ENCODE measurements at regions not wholly inside any gene's neighbourhood (a gene's known extent, or its start where the extent isn't known, plus 50 kb on each side); places are given as distances from the start of the nearest gene placed in this dataset.

DNA sequence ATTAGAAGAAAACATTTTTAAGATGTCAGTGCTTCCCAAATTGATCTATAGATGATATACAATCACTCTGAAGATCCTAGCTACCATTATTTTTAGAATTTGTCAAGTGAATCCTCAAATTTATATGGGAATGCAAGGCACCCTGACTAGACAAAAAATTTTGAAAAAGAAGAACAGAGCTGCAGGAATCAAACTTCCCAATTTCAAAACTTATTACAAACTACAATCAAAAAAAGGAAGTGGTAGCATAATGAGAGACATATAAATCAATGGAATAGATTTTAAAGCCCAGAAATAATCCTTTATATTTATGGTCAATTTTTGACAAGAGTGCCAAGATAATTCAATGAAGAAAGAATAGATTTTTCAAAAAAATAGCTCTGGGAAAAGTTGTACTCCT lies 198.3 kb upstream of the KCNJ16 start:
- no peaks in the 10 kb centered on the region for H3K79me2 ChIP-seq (ENCODE audit: insufficient read depth, low read length)
- no peak overlapping the region for H3K9ac ChIP-seq (ENCODE audit: low read length)
- H3K36me3 ChIP-seq (ENCODE audit: low read length) = 0 out of 2 replicates have a peak, but pooled peaks cover 6% of the 10 kb centered on the region
- no peak overlapping the region for H3K27ac ChIP-seq (ENCODE audit: low read depth, low read length)
- H3K27me3 ChIP-seq (ENCODE audit: low read length) = no peaks in the 10 kb centered on the region
- TF ChIP-seq, protein P1, sequence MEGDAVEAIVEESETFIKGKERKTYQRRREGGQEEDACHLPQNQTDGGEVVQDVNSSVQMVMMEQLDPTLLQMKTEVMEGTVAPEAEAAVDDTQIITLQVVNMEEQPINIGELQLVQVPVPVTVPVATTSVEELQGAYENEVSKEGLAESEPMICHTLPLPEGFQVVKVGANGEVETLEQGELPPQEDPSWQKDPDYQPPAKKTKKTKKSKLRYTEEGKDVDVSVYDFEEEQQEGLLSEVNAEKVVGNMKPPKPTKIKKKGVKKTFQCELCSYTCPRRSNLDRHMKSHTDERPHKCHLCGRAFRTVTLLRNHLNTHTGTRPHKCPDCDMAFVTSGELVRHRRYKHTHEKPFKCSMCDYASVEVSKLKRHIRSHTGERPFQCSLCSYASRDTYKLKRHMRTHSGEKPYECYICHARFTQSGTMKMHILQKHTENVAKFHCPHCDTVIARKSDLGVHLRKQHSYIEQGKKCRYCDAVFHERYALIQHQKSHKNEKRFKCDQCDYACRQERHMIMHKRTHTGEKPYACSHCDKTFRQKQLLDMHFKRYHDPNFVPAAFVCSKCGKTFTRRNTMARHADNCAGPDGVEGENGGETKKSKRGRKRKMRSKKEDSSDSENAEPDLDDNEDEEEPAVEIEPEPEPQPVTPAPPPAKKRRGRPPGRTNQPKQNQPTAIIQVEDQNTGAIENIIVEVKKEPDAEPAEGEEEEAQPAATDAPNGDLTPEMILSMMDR (IDR thresholded peaks at IDR 0.05; ENCODE audit: insufficient read depth, low read length, poor library complexity, severe bottlenecking) = no peak
- no peak for TF ChIP-seq EZH2phosphoT487 (conservative IDR thresholded peaks at IDR 0.05; ENCODE audit: low read length)
- H3K9me3 ChIP-seq (ENCODE audit: insufficient read depth, low read length) = no peaks in the 10 kb centered on the region
- H3K9me2 ChIP-seq (replicated peaks; ENCODE audit: insufficient read depth, low read length) = no peaks in the 10 kb centered on the region
- H4K20me1 ChIP-seq (ENCODE audit: low read depth, low read length) = no peaks in the 10 kb centered on the region
- no peaks in the 10 kb centered on the region for H3F3A ChIP-seq (ENCODE audit: insufficient read depth)
- no peak overlapping the region for H2AFZ ChIP-seq (ENCODE audit: low read depth, low read length, severe bottlenecking)
- H3K4me3 ChIP-seq (ENCODE audit: insufficient read depth, low read length, poor library complexity, severe bottlenecking) = no peak overlapping the region
- H3K4me2 ChIP-seq (ENCODE audit: low read depth, low read length, poor library complexity, severe bottlenecking) = no peak overlapping the region

DNA sequence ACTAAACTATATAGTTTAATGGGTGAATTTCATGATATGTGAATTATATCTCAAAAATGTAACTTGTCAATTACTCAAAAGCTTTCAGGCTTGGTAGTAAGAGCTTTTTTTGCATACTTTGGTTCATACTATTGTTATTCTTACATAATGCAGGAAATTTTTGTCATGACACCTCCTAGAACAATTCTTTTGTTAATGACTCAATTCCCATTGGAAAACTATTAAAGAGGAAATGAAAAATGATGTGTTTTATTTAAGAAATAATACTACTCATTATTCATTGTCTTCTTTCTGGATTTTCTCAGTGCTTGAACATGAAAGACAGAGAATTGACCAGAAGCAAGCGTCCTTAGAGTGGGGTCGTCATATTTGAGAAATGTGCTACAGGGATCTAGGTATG lies 196.4 kb upstream of the KCNJ16 start:
- H3K9me2 ChIP-seq (replicated peaks; ENCODE audit: insufficient read depth, low read length) = no peaks in the 10 kb centered on the region

DNA sequence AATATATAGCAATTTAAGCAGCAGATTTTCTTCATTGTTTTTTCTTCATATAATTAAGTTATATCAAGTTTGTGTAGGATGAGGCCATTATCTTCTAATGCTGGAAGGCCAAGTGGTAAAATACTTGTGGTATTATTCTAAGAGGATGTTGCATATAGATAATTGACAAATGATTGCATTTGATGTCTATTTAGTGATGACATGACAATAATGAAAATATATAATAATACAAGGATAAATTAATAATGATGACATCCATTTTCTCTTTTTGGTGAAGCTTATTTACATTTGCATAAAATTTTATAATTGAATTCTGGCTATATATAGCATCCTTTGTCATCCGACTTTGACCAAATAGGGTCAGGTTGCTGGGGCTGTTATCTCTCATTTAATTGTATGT lies 195.4 kb upstream of the KCNJ16 start:
- H4K20me1 ChIP-seq (ENCODE audit: low read depth, low read length) = no peaks in the 10 kb centered on the region
- TF ChIP-seq EZH2phosphoT487 (conservative IDR thresholded peaks at IDR 0.05; ENCODE audit: low read length) = no peak
- TF ChIP-seq, protein P1 (IDR thresholded peaks at IDR 0.05; ENCODE audit: insufficient read depth, low read length, poor library complexity, severe bottlenecking) = no peak
- H2AFZ ChIP-seq (ENCODE audit: low read depth, low read length, severe bottlenecking) = no peak overlapping the region
- H3K9ac ChIP-seq (ENCODE audit: low read length) = no peak overlapping the region
- H3K9me2 ChIP-seq (replicated peaks; ENCODE audit: insufficient read depth, low read length) = no peaks in the 10 kb centered on the region
- no peak overlapping the region for H3K4me3 ChIP-seq (ENCODE audit: insufficient read depth, low read length, poor library complexity, severe bottlenecking)
- H3K79me2 ChIP-seq (ENCODE audit: insufficient read depth, low read length) = no peaks in the 10 kb centered on the region
- H3K4me2 ChIP-seq (ENCODE audit: low read depth, low read length, poor library complexity, severe bottlenecking) = no peak overlapping the region
- no peaks in the 10 kb centered on the region for H3K9me3 ChIP-seq (ENCODE audit: insufficient read depth, low read length)
- H3K27me3 ChIP-seq (ENCODE audit: low read length) = no peaks in the 10 kb centered on the region
- H3F3A ChIP-seq (ENCODE audit: insufficient read depth) = no peaks in the 10 kb centered on the region
- no peak overlapping the region for H3K27ac ChIP-seq (ENCODE audit: low read depth, low read length)
- 0 out of 2 replicates have a peak, but pooled peaks cover 6% of the 10 kb centered on the region for H3K36me3 ChIP-seq (ENCODE audit: low read length)

More for the DNA sequence above, 196.4 kb upstream of the KCNJ16 start:
- no peak overlapping the region for H3K4me3 ChIP-seq (ENCODE audit: insufficient read depth, low read length, poor library complexity, severe bottlenecking)
- no peak for TF ChIP-seq EZH2phosphoT487 (conservative IDR thresholded peaks at IDR 0.05; ENCODE audit: low read length)
- TF ChIP-seq, protein P1 (IDR thresholded peaks at IDR 0.05; ENCODE audit: insufficient read depth, low read length, poor library complexity, severe bottlenecking) = no peak
- no peak overlapping the region for H2AFZ ChIP-seq (ENCODE audit: low read depth, low read length, severe bottlenecking)
- H3K79me2 ChIP-seq (ENCODE audit: insufficient read depth, low read length) = no peaks in the 10 kb centered on the region
- no peaks in the 10 kb centered on the region for H3F3A ChIP-seq (ENCODE audit: insufficient read depth)
- H3K27ac ChIP-seq (ENCODE audit: low read depth, low read length) = no peak overlapping the region
- 0 out of 2 replicates have a peak, but pooled peaks cover 6% of the 10 kb centered on the region for H3K36me3 ChIP-seq (ENCODE audit: low read length)
- no peak overlapping the region for H3K9ac ChIP-seq (ENCODE audit: low read length)
- H3K9me3 ChIP-seq (ENCODE audit: insufficient read depth, low read length) = no peaks in the 10 kb centered on the region
- H3K27me3 ChIP-seq (ENCODE audit: low read length) = no peaks in the 10 kb centered on the region
- no peaks in the 10 kb centered on the region for H4K20me1 ChIP-seq (ENCODE audit: low read depth, low read length)
- no peak overlapping the region for H3K4me2 ChIP-seq (ENCODE audit: low read depth, low read length, poor library complexity, severe bottlenecking)

All from SU-DHL-6 (cell line).